ENCODE measurements at regions not wholly inside any gene's neighbourhood (a gene's known extent, or its start where the extent isn't known, plus 50 kb on each side); places are given as distances from the start of the nearest gene placed in this dataset.

GRCh38 chr6:168192195-168192900 lies 113.3 kb upstream of the FRMD1 start:
- no peak for TF ChIP-seq CTCF (IDR thresholded peaks at IDR 0.05; ENCODE audit: low read length)
- no peak for TF ChIP-seq EZH2phosphoT487 (IDR thresholded peaks at IDR 0.05; ENCODE audit: low read length)
